Left renal pelvis (tissue), 4 donors: ENCODE measurements at regions not wholly inside any gene's neighbourhood (a gene's known extent, or its start where the extent isn't known, plus 50 kb on each side); places are given as distances from the start of the nearest gene placed in this dataset.

Source experiments
- DNase-seq, 4 donors: peaks; one replicate each; pipeline ENCODE4 v3.0.0-alpha.2; 2013; ENCODE audit warnings: low read depth in 4 of 4, low spot score in 3 of 4

DNA sequence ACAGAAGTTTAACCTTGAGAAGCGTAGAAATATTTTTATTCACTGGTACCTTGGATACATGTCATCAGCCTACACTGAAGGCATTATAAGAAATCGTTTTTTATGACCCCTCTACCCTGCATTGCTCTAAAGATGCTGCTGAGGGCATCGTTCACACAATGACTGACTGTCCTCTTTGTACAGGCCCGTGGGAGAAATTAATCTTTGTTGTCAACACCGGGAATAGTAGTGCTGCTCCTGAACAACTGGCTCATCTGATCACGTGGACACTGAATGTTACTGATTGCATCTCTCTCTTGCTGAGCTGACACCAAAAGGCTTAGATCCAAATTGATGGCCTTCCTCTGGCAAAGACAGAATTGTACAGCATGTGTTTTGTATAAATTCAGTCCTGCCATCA, 157.1 kb upstream of the SMLR1 start:
- no peak for DNase-seq

DNA sequence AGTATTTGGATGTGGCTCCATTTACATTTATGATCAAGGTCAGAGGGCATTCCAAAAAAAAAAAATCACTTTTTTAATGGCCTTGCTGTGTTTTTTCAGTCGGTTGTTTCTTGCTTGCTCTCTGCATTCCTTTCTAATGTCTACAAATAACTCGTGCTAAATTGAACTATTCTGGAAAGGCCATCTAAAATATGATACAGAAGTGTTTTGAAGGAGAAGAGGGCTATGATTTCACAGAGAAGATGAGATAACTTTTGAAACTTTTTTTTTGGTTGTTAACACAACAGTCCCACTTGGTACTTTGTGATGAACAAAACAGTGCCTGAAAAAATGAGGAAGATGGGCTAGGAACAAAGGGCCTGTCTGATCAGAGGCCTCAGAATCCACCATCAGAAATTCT, 156.1 kb upstream of the SMLR1 start:
- DNase-seq = no peak

DNA sequence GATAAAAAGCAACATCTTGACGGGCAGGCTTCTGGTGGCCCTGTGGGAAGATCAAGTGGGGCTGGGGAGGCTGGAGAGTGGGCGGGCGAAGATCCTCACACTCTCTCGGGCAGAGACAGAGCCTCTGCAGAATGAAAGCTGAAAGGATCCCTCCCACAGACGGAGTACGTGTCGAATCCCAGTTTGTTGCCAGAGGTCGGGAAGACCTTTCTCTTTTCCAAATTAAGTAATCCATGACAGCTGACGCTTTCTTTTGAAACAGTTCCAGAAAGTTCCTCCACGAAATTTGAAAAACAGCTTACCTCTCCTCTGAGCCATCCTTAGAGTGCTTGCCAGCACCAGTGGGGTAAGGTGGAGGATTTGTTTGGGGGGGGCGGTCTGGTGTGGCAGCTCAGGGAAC, 155.6 kb upstream of the SMLR1 start:
- DNase-seq = no peak

DNA sequence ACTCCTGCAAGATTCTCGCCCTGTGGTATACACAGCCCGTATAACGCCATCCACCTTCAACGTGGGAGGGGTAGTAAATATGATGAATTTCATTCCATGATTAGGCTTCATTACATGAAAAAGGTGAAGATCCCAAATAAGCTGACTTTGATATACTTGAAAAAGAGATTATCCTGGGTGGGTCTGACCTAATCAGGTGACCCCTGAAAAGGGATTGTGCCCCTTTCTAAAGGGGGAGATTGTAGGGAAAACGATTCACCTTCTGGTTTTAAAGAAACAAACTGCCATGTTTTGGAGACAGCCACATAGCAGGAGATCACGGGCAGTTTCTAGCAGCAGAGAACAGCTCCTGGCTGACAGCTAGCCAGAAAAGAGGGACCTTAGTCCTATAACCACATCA, 155.1 kb upstream of the SMLR1 start:
- DNase-seq = no peak

- DNase-seq = no peak
Observed at GRCh38 chr6:130674604-130675003, 152.6 kb upstream of the SMLR1 start.

DNA sequence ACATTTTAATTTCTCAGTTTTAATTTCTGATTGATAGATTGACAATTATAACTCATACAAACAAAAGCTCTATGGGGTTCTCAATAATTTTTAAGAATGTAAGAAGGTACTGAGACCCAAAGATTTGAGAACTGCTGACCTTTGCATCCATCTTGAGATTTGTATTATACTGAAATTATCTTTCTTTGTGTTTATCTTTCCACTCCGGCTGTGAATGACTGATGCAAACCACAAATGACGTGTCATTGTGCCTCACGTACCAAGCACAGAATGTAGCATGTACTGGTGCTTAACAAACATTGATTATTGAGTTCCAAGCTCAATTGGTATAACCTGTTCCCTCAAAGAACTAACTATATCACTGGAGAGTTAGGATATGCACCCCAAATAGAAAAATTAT, 152.1 kb upstream of the SMLR1 start:
- no peak for DNase-seq

GRCh38 chr6:130676077-130676772, 151.0 kb upstream of the SMLR1 start:
- DNase-seq = no peak

GRCh38 chr6:130676773-130677144, 150.4 kb upstream of the SMLR1 start:
- no peak for DNase-seq

GRCh38 chr6:130677312-130677711, 149.9 kb upstream of the SMLR1 start:
- no peak for DNase-seq

GRCh38 chr6:130677766-130678165, 149.4 kb upstream of the SMLR1 start:
- DNase-seq = no peak

DNA sequence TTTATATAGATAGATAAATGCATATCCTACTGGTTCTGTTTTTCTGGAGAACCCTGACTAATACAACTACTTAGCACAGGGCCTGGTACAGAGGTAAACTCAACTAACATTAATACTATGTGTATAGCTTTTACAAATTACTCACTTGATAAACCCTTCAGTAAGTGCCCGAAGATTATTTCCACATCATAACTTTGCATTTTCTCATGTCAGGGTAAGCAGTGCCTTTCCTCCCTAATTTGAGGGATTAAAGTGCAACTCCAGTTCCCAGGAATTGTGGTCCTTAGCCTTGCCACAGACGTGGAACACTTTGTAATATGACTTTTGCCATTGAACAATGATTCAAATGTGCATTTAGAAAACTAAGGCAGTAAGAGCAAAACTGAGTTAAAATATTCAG, 147.5 kb upstream of the SMLR1 start:
- no peak for DNase-seq

GRCh38 chr6:130680116-130680515, 147.1 kb upstream of the SMLR1 start:
- DNase-seq = no peak

- DNase-seq = no peak
Observed at GRCh38 chr6:130681028-130681427, 146.2 kb upstream of the SMLR1 start.

GRCh38 chr6:130682066-130682465, 145.1 kb upstream of the SMLR1 start:
- no peak for DNase-seq

- DNase-seq = no peak
Observed at GRCh38 chr6:130683761-130684517, 143.3 kb upstream of the SMLR1 start.

GRCh38 chr6:130692659-130693058, 134.5 kb upstream of the SMLR1 start:
- DNase-seq = no peak

- DNase-seq = no peak
Observed at GRCh38 chr6:130693944-130694343, 133.3 kb upstream of the SMLR1 start.

DNA sequence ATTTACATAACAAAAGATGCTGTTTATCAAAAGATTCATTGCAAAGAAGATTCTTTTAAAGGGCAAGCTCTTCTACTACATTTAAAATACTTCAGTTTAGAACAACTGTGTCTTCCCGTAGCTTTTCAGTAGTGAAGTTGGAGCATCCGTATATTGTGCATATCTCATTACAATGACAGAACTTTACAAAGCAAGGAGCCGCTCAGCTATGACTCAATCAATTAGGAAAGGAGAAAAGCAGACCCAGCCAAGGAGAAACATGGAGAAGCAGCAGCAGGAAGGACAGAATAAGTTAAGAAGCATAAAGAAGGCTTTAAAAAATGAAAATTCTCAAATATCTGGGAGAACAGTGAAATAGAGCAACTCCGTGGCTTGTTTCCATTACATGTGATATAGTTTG, 132.6 kb upstream of the SMLR1 start:
- no peak for DNase-seq

- DNase-seq = no peak
Observed at GRCh38 chr6:130696806-130697205, 130.4 kb upstream of the SMLR1 start.

DNA sequence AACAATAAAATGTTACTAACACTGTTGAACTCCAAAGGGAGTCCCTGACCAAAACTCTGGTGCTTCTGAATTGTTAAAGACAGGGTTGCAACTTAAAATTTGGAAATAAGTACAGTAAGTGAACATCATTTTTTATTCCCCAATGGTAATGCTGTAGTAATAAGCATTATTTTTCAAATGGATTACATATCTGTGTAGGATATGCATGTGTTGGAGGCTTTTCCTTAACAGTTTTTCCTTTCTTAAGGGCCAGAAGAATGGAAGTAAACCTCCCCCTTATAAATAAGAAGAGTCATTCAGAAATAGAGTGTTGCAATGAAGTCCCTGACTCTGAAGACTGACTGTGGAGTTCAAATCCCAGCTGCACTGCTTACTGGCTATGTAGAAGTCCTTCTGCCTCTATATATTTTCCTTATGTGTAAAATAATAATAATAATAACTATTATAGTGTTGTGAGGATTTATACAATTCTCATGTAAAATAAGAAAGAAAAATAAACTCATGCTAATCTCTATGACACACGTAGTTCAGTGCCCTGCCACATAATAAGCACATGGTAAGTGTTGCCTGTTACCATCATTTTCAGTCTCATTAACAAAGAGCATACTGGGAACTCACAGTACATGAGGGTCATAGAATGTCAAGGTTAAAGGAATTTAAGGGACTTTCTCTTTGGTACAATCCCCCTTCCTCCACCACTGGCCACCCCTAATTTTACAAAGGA, 129.8 kb upstream of the SMLR1 start:
- no peak for DNase-seq

- peak in 1 of 4 donors; percentile 14 for DNase-seq
Observed at GRCh38 chr6:130697995-130698535, 129.1 kb upstream of the SMLR1 start.

DNA sequence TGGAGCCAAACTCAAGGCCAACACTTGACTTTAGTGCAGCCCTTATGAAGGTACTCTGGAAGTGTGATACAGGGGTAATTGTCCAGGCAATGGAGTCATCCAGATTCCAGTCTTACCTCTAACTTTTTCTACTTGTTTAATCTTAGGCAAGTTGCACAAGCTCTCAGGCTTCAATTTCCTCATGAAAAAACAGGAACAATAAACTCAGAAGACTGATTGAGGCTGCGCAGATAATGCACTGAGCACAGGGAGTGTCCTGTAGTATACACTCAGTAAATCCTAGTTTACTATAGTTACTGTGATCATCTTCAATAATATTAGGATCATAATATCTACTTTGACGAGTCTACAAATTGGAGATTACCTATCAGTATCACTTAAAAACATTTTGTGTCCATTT, 127.5 kb upstream of the SMLR1 start:
- DNase-seq = no peak
